ENCODE measurements at regions not wholly inside any gene's neighbourhood (a gene's known extent, or its start where the extent isn't known, plus 50 kb on each side); places are given as distances from the start of the nearest gene placed in this dataset.
A peak's percentile ranks its signal among the peaks of the same experiment; 100 is the strongest.

GRCh38 chr10:78551184-78552005 is 517.4 kb upstream of the ZMIZ1 start:
- Histone ChIP-seq H3K4me3 (no peak overlapping the region), H3K27me3 (no peaks in the 10 kb centered on the region), H3K4me1 (ENCODE audit: low read depth) (peaks cover 23% of the 10 kb centered on the region), H3K36me3 (no peaks in the 10 kb centered on the region), H3K9me3 (ENCODE audit: low read depth) (no peaks in the 10 kb centered on the region), H3K27ac (peak overlapping the region; percentile 89)
- no peak for DNase-seq (ENCODE audit: low read depth in 1 of 2, low spot score in 1 of 2)
- TF ChIP-seq CTCF (IDR thresholded peaks at IDR 0.05; ENCODE audit: low read depth, low read length), result no peak

- DNase-seq (ENCODE audit: low read depth in 1 of 2, low spot score in 1 of 2), result peak; percentile 54 to 88
- peak overlapping the region; percentile 89 for H3K27ac ChIP-seq
- peaks cover 23% of the 10 kb centered on the region for H3K4me1 ChIP-seq (ENCODE audit: low read depth)
- H3K9me3 ChIP-seq (ENCODE audit: low read depth), result no peaks in the 10 kb centered on the region
- no peak for TF ChIP-seq CTCF (IDR thresholded peaks at IDR 0.05; ENCODE audit: low read depth, low read length)
- H3K4me3 ChIP-seq, result no peak overlapping the region
- no peaks in the 10 kb centered on the region for H3K36me3 ChIP-seq
- H3K27me3 ChIP-seq, result no peaks in the 10 kb centered on the region
These were observed 516.4 kb upstream of the ZMIZ1 start for GRCh38 chr10:78552261-78552811.

- peaks cover 23% of the 10 kb centered on the region for H3K4me1 ChIP-seq (ENCODE audit: low read depth)
- no peak overlapping the region for H3K4me3 ChIP-seq
- no peak for TF ChIP-seq CTCF (IDR thresholded peaks at IDR 0.05; ENCODE audit: low read depth, low read length)
- H3K27me3 ChIP-seq, result no peaks in the 10 kb centered on the region
- H3K27ac ChIP-seq, result no peak overlapping the region
- H3K36me3 ChIP-seq, result no peaks in the 10 kb centered on the region
- H3K9me3 ChIP-seq (ENCODE audit: low read depth), result no peaks in the 10 kb centered on the region
- DNase-seq (ENCODE audit: low read depth in 1 of 2, low spot score in 1 of 2), result no peak
These were observed 515.0 kb upstream of the ZMIZ1 start for GRCh38 chr10:78553792-78554191.

- Histone ChIP-seq H3K4me3 (no peak overlapping the region), H3K27ac (no peak overlapping the region), H3K4me1 (ENCODE audit: low read depth) (peaks cover 23% of the 10 kb centered on the region), H3K9me3 (ENCODE audit: low read depth) (no peaks in the 10 kb centered on the region), H3K36me3 (no peaks in the 10 kb centered on the region), H3K27me3 (no peaks in the 10 kb centered on the region)
- no peak for DNase-seq (ENCODE audit: low read depth in 1 of 2, low spot score in 1 of 2)
- TF ChIP-seq CTCF (IDR thresholded peaks at IDR 0.05; ENCODE audit: low read depth, low read length), result no peak
These were observed 513.6 kb upstream of the ZMIZ1 start for GRCh38 chr10:78555128-78555527.

- H3K9me3 ChIP-seq (ENCODE audit: low read depth), result no peaks in the 10 kb centered on the region
- no peak for DNase-seq (ENCODE audit: low read depth in 1 of 2, low spot score in 1 of 2)
- no peaks in the 10 kb centered on the region for H3K36me3 ChIP-seq
- H3K4me3 ChIP-seq, result no peak overlapping the region
- no peak overlapping the region for H3K27ac ChIP-seq
- TF ChIP-seq CTCF (IDR thresholded peaks at IDR 0.05; ENCODE audit: low read depth, low read length), result no peak
- no peaks in the 10 kb centered on the region for H3K27me3 ChIP-seq
- H3K4me1 ChIP-seq (ENCODE audit: low read depth), result peaks cover 15% of the 10 kb centered on the region
These were observed 511.9 kb upstream of the ZMIZ1 start for GRCh38 chr10:78556705-78557432.

Measured in cardiac muscle cell (in vitro differentiated cells and primary cell).